ENCODE measurements at regions not wholly inside any gene's neighbourhood (a gene's known extent, or its start where the extent isn't known, plus 50 kb on each side); places are given as distances from the start of the nearest gene placed in this dataset.

DNA sequence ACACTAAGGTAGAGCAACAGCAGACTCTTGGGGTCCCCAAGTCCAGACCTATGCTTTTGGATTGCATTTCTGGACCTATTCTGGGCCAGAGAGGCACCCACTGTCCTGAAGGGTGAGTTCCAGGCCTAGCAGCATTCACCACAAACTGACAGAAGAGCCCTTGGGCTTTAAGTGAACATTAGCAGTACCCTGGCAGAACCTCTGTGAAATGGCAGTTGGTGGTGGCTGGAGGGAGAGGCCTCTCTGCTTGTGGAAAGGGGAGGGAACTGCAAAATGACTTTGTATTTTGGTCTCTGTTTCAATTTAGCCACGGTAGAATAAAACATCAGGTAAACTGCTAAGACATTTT, 1211.9 kb downstream of the PCDH18 start:
- TF ChIP-seq, protein P1, sequence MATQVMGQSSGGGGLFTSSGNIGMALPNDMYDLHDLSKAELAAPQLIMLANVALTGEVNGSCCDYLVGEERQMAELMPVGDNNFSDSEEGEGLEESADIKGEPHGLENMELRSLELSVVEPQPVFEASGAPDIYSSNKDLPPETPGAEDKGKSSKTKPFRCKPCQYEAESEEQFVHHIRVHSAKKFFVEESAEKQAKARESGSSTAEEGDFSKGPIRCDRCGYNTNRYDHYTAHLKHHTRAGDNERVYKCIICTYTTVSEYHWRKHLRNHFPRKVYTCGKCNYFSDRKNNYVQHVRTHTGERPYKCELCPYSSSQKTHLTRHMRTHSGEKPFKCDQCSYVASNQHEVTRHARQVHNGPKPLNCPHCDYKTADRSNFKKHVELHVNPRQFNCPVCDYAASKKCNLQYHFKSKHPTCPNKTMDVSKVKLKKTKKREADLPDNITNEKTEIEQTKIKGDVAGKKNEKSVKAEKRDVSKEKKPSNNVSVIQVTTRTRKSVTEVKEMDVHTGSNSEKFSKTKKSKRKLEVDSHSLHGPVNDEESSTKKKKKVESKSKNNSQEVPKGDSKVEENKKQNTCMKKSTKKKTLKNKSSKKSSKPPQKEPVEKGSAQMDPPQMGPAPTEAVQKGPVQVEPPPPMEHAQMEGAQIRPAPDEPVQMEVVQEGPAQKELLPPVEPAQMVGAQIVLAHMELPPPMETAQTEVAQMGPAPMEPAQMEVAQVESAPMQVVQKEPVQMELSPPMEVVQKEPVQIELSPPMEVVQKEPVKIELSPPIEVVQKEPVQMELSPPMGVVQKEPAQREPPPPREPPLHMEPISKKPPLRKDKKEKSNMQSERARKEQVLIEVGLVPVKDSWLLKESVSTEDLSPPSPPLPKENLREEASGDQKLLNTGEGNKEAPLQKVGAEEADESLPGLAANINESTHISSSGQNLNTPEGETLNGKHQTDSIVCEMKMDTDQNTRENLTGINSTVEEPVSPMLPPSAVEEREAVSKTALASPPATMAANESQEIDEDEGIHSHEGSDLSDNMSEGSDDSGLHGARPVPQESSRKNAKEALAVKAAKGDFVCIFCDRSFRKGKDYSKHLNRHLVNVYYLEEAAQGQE (IDR thresholded peaks at IDR 0.05; ENCODE audit: insufficient read depth in 1 of 2, low read depth in 2 of 2, low read length in 1 of 2) = no peak
- no peak for TF ChIP-seq POLR2AphosphoS5 (IDR thresholded peaks at IDR 0.05; ENCODE audit: low read depth, low read length)
- TF ChIP-seq SIN3A (IDR thresholded peaks at IDR 0.05; ENCODE audit: borderline replicate concordance, insufficient read depth, low read depth, low read length) = no peak
- TF ChIP-seq, protein P2, sequence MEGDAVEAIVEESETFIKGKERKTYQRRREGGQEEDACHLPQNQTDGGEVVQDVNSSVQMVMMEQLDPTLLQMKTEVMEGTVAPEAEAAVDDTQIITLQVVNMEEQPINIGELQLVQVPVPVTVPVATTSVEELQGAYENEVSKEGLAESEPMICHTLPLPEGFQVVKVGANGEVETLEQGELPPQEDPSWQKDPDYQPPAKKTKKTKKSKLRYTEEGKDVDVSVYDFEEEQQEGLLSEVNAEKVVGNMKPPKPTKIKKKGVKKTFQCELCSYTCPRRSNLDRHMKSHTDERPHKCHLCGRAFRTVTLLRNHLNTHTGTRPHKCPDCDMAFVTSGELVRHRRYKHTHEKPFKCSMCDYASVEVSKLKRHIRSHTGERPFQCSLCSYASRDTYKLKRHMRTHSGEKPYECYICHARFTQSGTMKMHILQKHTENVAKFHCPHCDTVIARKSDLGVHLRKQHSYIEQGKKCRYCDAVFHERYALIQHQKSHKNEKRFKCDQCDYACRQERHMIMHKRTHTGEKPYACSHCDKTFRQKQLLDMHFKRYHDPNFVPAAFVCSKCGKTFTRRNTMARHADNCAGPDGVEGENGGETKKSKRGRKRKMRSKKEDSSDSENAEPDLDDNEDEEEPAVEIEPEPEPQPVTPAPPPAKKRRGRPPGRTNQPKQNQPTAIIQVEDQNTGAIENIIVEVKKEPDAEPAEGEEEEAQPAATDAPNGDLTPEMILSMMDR (IDR thresholded peaks at IDR 0.05) = no peak
- TF ChIP-seq TCF7L2 (IDR thresholded peaks at IDR 0.05; ENCODE audit: low read depth, low read length) = no peak
- ChIA-PET POLR2A (no interaction called here), CTCF (no interaction called here)
- Histone ChIP-seq H3K27me3 (ENCODE audit: control insufficient read depth, insufficient read depth, low read length) (no peaks in the 10 kb centered on the region), H3K36me3 (ENCODE audit: control insufficient read depth, insufficient read depth, low read length) (no peaks in the 10 kb centered on the region), H3K4me3 (ENCODE audit: low read depth in 2 of 2, low read length in 2 of 2) (no peak overlapping the region), H3K27ac (ENCODE audit: low read length) (no peak overlapping the region), H3K4me1 (ENCODE audit: control insufficient read depth, insufficient read depth, low read length) (no peaks in the 10 kb centered on the region), H3K9me3 (ENCODE audit: control insufficient read depth, insufficient read depth, low read depth, low read length) (no peaks in the 10 kb centered on the region)
- intact Hi-C loops (cut with micrococcal nuclease; ENCODE audit: unreplicated experiment) (no loop called here), in situ Hi-C loops (cut with HindIII; ENCODE audit: low pct_unique_long_range_greater_than_20kb, low sequenced_read_pairs) (no loop called here)
- no peak for ATAC-seq
- DNase-seq (ENCODE audit: low read depth, low spot score) = no peak
- no TSS peak for BruUV-seq (replicated peaks)

DNA sequence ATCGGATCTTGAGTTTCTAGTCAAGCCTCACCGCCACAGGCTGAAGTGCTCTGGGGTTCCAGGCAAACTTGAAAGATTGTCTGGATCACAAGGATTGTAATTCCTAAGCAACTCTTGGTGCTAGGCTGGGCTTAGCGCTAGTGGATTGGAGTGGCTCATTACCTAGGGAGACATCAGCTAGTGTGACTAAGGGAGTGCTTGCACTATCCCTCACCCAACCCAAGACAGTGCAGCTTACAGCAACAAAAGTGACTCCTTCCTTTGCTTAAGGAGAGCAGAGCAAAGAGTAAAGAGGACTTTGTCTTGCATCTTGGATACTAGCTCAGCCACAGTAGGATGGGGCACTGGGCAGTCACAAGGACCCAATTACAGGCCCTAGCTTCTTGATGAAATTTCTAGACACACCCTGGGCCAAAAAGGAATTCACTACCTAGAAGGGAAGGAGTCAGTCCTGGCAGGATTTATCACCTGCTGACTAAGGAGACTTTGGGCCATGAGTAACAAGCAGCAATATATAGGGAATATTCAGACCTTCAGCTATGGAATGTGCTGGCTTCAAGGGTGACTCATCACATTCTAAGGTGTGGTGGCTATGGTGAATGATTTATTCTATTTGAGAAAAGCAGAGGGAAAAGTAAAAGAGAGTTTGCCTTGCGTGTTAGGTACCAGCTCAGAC, 1212.4 kb downstream of the PCDH18 start:
- in situ Hi-C loops (cut with HindIII; ENCODE audit: low pct_unique_long_range_greater_than_20kb, low sequenced_read_pairs) (no loop called here), intact Hi-C loops (cut with micrococcal nuclease; ENCODE audit: unreplicated experiment) (no loop called here)
- no peak for TF ChIP-seq TCF7L2 (IDR thresholded peaks at IDR 0.05; ENCODE audit: low read depth, low read length)
- no peak for TF ChIP-seq SIN3A (IDR thresholded peaks at IDR 0.05; ENCODE audit: borderline replicate concordance, insufficient read depth, low read depth, low read length)
- TF ChIP-seq, protein P2 (IDR thresholded peaks at IDR 0.05) = no peak
- no peak for TF ChIP-seq POLR2AphosphoS5 (IDR thresholded peaks at IDR 0.05; ENCODE audit: low read depth, low read length)
- TF ChIP-seq, protein P1 (IDR thresholded peaks at IDR 0.05; ENCODE audit: insufficient read depth in 1 of 2, low read depth in 2 of 2, low read length in 1 of 2) = no peak
- H3K27me3 ChIP-seq (ENCODE audit: control insufficient read depth, insufficient read depth, low read length) = no peaks in the 10 kb centered on the region
- ATAC-seq (no peak), DNase-seq (ENCODE audit: low read depth, low spot score) (peak; percentile 7)
- H3K36me3 ChIP-seq (ENCODE audit: control insufficient read depth, insufficient read depth, low read length) = no peaks in the 10 kb centered on the region
- POLR2A ChIA-PET = no interaction called here
- BruUV-seq (replicated peaks) = no TSS peak
- no peak overlapping the region for H3K4me3 ChIP-seq (ENCODE audit: low read depth in 2 of 2, low read length in 2 of 2)
- no peak overlapping the region for H3K27ac ChIP-seq (ENCODE audit: low read length)
- H3K4me1 ChIP-seq (ENCODE audit: control insufficient read depth, insufficient read depth, low read length) = no peaks in the 10 kb centered on the region
- CTCF ChIA-PET = no interaction called here
- no peaks in the 10 kb centered on the region for H3K9me3 ChIP-seq (ENCODE audit: control insufficient read depth, insufficient read depth, low read depth, low read length)

Measured in Panc1 (cell line).